ENCODE measurements at regions not wholly inside any gene's neighbourhood (a gene's known extent, or its start where the extent isn't known, plus 50 kb on each side); places are given as distances from the start of the nearest gene placed in this dataset.
"Not testable (repeated sequence)": the region's sequence is repeated elsewhere in the genome, so short reads cannot be mapped to it uniquely, and the experiment has no call there.

DNA sequence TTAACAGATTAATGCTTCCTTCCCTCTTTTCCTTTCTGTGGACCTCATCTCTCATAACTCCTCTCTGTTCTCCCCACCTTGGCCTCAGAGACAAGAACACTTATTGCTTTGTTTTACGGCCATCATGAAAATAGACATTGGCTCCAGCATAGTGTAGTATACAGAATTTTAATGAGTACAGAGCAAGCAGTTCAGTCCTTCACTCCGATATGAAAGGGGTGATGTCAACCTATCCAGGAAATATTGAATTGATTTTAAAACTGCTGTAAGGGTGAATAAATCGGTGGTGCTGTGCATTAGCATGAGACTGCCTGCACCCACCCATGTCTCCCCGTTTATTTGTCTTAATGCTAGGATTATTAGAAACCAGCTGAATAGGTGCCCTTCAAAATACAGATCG is 490.9 kb upstream of the TBL1XR1 start:
- TF ChIP-seq ZNF274 (IDR thresholded peaks at IDR 0.05; ENCODE audit: low read depth, low read length): no peak
- H3K4me3 ChIP-seq (ENCODE audit: low read length): no peak overlapping the region

DNA sequence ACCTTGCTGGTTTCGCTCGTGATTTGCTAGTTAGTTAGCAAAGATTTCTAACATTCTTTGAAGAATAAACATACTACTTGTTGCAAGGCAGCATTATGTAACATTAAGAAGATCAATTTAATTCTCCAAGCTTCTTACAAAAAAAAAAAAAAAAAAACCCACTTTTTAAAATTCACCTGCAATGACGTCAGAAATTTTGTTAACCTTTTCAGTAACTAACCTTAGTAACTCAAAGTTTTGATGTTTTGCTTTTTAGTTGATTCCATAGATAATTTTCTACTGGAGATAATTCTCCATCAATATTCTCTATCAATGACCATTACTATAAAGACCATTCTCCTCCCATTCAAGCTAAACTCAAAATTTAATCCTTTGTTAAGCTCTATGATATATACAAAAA is 491.8 kb upstream of the TBL1XR1 start:
- H3K4me3 ChIP-seq (ENCODE audit: low read length): no peak overlapping the region
- no peak for TF ChIP-seq ZNF274 (IDR thresholded peaks at IDR 0.05; ENCODE audit: low read depth, low read length)

DNA sequence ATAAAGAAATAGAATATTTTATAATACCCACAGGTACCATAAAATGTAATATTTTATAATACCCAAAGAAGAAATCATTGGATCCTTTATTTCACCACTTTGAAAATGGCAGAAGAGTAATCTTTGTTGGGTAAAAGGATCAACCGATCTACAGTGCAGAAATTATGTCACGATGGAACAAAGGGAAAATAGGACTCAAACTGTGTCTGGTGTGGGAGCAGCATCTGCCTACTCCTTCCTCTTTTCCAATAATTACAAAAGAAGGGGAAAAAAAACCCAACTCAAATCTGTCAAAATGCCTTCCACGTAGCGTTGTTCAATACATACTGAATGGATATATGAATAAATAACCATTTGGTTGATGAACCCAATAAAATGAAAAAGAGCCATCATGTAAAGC is 492.6 kb upstream of the TBL1XR1 start:
- no peak overlapping the region for H3K4me3 ChIP-seq (ENCODE audit: low read length)
- TF ChIP-seq ZNF274 (IDR thresholded peaks at IDR 0.05; ENCODE audit: low read depth, low read length): no peak

DNA sequence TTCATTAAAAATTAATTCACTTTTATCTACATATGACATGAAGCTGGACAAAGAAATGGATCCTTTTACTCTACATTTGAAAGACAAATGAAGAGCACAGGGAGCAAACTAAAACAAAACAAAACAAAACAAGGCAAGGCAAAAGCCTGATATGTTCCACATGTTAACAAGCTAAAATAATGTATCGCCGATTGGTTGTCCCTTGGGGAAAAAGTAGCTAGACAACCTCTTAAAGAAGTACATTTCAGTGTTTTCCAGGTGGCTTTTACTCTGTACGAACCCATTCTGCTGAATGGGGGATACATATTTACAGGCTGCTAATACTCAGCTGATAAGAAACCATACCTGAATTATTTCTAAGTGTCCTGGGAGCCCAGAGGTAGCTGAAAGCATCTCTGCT is 493.0 kb upstream of the TBL1XR1 start:
- no peak overlapping the region for H3K4me3 ChIP-seq (ENCODE audit: low read length)
- no peak for TF ChIP-seq ZNF274 (IDR thresholded peaks at IDR 0.05; ENCODE audit: low read depth, low read length)

DNA sequence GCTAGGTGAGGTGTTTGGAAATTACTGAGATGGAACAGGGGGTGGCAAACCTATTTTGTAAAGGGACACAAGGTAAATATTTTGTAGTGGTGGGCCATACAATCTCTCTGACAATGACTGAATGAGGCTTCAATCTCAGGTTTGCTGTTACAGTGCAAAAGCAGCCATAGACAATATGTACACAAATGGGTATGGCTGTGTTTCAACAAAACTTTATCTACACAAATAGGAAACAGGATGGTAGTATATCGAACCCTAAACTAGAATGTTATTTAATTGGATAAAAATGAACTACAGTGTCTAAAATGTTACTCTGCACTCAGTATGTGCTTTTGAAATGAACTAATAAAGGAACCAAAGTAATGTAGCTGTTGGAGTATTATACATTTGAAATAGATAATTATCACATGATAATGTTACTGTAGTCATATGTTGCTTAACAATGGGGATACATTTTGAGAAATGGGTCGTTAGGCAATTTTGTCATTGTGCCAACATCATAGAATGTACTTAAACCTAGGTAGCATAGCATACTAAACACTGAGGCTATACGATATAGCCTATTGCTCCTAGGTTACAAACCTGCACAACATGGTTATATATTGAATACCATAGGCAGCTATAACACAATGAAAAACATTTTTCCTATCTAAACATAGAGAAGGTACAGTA is 495.2 kb upstream of the TBL1XR1 start:
- no peak overlapping the region for H3K4me3 ChIP-seq (ENCODE audit: low read length)

DNA sequence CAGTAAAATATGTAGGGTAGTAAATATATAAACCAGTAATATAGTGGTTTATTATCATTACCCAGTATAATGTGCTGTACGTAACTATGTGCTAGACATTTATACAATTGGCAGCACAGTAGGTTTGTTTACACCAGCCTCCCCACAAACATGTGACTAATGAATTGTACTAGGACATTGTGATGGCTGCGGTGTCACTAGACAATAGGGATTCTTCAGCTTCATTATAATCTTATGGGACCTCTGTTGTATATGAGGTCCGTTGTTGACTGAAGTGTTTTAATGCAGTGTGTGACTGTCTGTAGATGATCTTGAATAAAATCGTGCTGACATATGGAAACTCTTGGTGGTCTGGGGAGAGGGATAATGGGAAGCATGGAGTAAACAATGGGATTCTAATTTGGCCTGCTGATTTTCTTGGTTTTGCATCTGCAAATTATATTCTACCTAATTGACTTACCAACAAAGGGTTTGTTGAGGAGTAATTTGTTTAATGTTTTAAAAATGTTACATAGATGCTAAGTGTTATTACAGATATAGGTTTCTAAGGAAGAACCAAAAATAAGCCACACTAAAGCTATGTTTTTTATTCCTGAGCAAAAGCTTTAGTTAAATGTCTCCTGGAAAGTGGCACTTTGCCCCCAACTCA is 496.5 kb upstream of the TBL1XR1 start:
- no peak for TF ChIP-seq ZNF274 (IDR thresholded peaks at IDR 0.05; ENCODE audit: low read depth, low read length)
- no peak overlapping the region for H3K4me3 ChIP-seq (ENCODE audit: low read length)

More for the DNA sequence above, 495.2 kb upstream of the TBL1XR1 start:
- TF ChIP-seq ZNF274 (IDR thresholded peaks at IDR 0.05; ENCODE audit: low read depth, low read length): no peak

DNA sequence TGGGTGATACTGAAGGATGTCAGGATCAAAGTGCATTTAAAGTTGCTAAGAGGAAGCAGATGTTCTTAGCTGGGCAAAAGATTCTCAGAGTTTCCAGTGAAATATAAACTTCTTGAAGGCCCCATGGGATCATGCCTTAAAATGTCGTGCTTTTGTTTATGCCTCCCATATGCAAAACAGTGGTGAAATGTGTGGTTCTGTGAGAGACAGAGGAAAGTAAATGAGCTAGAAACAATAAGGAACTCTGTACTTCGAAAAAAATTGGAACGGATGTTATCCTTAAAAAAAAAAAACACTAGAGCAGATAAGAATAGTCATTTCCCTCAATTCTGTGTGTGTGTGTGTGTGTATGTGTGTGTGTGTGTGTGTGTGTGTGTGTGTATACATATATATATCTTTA is 497.0 kb upstream of the TBL1XR1 start:
- no peak for TF ChIP-seq ZNF274 (IDR thresholded peaks at IDR 0.05; ENCODE audit: low read depth, low read length)
- H3K4me3 ChIP-seq (ENCODE audit: low read length): no peak overlapping the region

DNA sequence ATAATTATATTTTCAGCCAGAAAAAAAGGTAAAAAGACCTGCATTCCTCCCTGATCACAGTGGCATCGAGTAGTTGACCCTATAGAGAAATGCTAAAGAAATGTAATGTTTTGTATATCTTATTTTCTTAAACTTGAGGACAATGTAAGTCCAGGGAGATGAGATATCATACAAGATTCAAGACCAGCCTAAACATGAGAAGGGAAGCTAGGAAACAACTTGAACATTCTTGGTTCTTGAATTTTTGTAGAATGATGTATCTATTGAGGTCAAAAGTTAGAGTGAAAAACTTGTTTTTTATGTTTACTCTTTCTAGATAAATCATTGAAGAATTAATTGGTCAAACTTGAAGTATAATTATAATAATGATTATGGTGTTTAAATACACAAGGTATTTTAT is 497.7 kb upstream of the TBL1XR1 start:
- no peak for TF ChIP-seq ZNF274 (IDR thresholded peaks at IDR 0.05; ENCODE audit: low read depth, low read length)
- H3K4me3 ChIP-seq (ENCODE audit: low read length): no peak overlapping the region

DNA sequence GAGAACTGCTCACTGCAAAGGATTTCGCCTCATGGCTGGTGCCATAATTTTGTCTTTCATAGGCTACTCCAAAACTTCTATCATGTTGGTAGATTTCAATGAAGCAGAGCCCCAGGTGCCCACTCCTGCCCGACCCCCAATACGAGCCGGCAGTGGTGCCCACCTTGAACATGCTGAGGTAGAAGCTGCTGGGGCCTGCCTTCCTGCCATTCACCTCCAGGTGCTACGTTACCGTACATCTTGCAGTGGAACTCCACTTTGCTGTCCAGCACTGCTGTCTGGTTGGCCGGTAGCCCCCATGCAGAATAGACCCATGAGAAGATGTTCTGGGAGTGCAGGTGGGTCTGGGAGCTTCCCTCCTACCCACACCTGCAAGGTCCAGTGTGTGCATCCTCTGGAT is 502.8 kb upstream of the TBL1XR1 start:
- no peak for TF ChIP-seq ZNF274 (IDR thresholded peaks at IDR 0.05; ENCODE audit: low read depth, low read length)

DNA sequence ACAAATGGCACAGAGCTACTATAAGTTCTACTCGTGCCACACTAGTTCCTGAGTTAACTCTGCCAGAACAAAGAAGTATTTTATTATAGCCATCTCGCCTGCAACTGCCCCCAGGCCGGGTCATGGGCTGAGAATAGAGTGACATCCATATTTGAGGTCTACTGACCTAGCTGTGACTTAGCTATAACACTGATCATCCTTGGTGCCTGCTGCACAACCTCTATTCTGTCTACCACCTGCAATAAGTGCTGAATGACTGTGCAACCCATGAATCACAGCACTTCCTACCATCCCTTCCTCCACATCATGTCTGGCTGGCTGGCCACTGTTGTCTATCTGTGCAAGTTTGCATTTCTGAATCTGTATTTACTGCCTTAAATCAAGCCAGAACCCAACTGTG is 506.5 kb upstream of the TBL1XR1 start:
- H3K4me3 ChIP-seq (ENCODE audit: low read length): no peak overlapping the region
- TF ChIP-seq ZNF274 (IDR thresholded peaks at IDR 0.05; ENCODE audit: low read depth, low read length): no peak

More for the DNA sequence above, 502.8 kb upstream of the TBL1XR1 start:
- H3K4me3 ChIP-seq (ENCODE audit: low read length): no peak overlapping the region

DNA sequence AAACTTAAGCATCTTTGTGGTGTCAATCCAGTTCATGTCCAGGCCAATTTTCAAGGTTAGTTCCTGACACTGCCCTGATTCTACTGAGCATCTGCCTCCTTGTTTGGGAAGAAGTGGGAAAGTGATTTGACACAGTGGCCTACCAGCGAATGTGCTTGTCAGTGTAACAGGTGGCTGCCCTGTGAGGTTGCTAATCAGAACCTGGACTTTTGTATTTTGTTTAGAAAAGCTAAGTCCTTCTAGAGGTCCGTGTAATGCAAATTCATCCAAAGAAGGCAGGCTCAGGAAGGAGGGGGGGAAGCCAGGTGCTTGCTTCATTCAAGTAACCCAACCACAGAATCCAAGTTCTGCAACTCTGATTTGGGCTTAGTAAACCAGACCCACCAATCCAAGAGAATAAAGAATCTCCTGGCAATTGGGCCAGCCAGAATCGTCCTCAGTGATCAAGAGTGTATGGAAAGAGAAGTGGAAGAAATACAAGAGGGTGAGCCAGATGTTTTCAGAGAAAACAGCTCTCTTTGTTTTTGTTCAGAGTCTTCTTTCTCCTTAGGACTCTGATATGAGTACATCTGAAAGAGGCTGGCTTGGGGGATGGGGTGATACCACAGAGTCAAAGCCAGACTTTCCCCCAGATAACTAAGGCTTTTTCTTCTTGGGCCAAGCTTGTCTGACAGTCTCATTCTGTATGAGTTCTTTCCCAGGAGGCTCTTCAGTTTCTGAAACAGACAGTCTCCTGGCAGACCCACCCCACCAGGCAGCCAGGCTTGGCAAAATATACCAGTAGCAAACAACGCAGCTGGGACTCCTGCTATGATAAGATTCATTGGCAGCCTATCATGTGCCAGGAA is 508.9 kb upstream of the TBL1XR1 start:
- TF ChIP-seq ZNF274 (IDR thresholded peaks at IDR 0.05; ENCODE audit: low read depth, low read length): no peak
- H3K4me3 ChIP-seq (ENCODE audit: low read length): no peak overlapping the region

DNA sequence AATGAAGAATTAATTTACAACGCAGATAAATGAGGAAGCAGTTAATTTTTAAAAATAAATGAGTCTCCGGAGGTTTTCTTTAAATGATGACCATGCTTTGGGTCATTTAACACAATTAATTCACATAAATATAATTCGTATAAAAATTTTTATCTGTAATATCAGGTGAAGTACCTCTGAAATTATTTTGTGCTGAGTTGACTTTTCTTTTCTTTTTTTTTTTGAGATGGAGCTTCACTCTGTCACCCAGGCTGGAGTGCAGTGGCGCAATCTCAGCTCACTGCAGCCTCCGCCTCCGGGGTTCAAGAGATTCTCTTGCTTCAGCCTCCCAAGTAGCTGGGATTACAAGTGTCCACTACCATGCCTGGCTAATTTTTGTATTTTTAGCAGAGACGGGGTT is 512.2 kb upstream of the TBL1XR1 start:
- not testable (repeated sequence) for H3K4me3 ChIP-seq (ENCODE audit: low read length)

DNA sequence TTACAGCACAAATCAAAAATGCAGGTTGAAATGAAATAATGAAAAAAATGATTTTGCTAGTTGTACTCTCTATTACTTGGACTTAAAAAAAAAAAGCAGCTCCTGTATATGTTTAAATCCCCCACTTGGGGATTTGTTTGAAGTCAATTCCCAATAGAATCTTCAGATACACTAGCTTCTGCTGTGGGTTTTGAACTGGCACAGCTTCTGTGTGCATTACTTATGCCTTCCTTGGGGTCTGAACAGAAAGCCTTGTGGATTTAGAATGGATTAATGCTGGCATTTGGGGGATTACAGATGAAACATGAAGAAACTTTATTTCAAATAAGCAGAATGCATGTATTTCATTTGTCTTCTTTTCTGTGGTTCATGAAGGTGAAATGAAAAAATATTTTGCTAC is 513.2 kb upstream of the TBL1XR1 start:
- TF ChIP-seq ZNF274 (IDR thresholded peaks at IDR 0.05; ENCODE audit: low read depth, low read length): no peak

DNA sequence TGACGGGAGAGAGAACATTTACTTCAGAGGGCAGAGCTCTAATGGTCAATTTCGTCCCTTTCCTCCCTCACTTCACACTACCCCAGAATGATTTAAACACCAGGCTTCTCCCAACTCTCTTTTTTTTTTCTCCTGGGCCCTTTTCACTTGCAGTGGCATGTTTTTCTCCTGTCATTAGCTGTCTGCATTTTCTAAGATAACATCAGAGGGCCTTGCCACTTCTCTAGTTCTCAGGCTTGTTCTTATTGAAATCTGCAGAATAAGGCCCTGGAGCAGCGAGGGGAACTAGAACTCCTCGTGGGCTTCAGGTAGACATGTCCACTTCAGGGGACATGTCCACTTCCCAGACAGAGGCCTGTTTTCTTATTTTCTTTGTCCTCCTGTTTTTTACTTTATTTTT is 514.4 kb upstream of the TBL1XR1 start:
- no peak overlapping the region for H3K4me3 ChIP-seq (ENCODE audit: low read length)
- no peak for TF ChIP-seq ZNF274 (IDR thresholded peaks at IDR 0.05; ENCODE audit: low read depth, low read length)

More for the DNA sequence above, 513.2 kb upstream of the TBL1XR1 start:
- no peak overlapping the region for H3K4me3 ChIP-seq (ENCODE audit: low read length)

All from GM08714 (cell line).